ENCODE measurements at regions not wholly inside any gene's neighbourhood (a gene's known extent, or its start where the extent isn't known, plus 50 kb on each side); places are given as distances from the start of the nearest gene placed in this dataset.
"Not testable (repeated sequence)": the region's sequence is repeated elsewhere in the genome, so short reads cannot be mapped to it uniquely, and the experiment has no call there.

DNA sequence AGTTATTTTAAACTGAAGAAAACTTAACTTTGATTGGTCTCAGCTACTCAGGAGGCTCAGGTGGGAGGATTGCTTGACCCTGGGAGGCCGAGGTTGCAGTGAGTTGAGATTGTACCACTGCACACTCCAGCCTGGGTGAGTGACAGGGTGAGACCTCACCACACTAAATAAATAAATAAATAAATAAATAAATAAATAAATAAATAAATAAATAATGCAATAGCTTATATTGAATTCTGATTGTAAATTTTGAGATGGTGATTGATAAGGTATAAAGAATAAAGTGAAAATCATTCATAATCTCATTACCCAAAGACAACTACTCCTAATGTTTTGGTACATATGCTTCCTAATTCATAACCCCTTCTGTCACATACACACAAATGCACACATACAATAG is 58.1 kb downstream of the TUBA3C start:
- no peak for DNase-seq (ENCODE audit: low read depth)

DNA sequence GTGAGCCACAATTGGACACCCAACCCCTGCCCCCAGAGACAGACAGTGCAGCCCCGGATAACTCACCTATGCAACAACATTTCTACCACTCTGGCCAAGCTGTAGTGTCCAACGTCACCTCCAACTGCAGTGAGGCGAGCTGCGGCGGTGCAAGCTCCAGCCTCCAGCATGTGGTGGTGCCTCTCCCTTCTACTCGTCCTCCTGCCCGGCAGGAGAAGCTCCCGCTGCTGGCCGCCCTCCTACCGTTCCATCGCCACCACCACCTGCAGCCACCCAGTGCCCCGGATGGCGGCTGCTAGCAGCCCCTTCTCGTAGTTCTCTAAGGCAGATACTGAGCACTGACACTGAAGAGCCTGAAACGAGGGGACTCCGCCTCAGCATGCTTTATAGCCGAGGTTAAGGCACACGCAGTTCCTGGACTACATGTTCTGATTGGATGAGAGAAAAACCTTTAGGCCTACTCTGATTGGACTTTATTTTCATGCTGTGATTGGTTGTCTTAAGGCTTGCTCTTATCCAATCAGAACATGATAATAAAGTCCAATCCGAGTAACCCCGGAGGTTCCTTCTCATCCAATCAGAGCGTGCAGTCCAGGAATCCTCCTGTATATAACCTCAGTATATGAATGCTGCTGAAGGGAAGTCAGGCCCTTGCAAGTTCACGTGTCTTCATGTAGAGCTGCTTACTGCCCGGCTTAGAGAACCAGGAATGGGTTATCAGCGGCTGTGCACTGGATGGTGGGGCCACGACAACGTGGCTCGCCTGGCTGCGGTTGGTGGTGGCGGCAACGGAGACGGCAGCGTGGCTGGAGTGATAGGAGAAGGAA is 63.5 kb downstream of the TUBA3C start:
- no peak for DNase-seq (ENCODE audit: low read depth)

DNA sequence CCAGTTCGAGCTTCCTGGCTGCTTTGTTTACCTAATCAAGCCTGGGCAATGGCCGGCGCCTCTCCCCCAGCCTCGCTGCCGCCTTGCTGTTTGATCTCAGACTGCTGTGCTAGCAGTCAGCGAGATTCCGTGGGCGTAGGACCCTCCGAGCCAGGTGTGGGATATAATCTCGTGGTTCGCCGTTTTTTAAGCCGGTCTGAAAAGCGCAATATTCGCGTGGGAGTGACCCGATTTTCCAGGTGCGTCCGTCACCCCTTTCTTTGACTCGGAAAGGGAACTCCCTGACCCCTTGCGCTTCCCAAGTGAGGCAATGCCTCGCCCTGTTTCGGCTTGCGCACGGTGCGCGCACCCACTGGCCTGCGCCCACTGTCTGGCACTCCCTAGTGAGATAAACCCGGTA is 72.4 kb downstream of the TUBA3C start:
- not testable (repeated sequence) for DNase-seq (ENCODE audit: low read depth)

- no peak for DNase-seq (ENCODE audit: low read depth)
Observed at GRCh38 chr13:19103140-19103539, 78.5 kb downstream of the TUBA3C start.

DNA sequence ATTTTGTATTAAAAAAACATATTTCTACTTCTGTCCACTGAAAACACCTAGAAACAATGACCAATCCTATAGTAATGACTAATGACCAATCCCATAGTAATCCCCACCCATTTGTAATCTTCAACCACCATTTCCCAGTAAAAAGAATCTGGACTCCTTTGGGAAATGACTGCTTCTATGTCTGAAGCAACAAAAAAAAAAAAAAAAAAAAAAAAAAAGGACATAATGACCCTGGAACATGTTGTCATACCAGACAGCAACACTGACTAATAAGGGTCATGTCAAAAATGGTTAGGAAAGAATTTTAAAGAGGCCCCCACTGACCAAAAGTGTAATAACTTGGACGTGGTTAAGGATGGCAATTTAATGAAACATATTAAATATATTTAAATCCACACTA is 88.3 kb downstream of the TUBA3C start:
- DNase-seq (ENCODE audit: low read depth), result no peak

DNA sequence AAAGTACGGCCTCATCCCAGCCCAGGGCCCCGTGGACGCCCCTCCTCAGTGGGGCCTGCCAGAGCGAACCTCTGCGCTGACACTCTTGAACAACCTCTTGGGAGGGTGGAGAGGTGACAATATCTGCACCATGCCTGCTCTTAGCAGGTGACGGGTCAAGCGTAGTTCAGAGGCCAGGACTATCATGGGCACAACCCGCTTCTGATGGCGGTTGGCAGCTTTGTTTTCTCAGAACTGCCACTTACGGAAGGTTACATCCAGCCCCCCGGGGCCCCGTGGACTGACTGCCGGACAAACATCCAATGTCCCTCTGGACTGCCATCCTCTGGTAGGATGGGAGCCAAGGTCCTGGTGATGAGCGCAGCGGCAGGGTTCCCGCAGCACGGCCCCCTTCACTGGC is 91.1 kb downstream of the TUBA3C start:
- DNase-seq (ENCODE audit: low read depth), result no peak

- no peak for DNase-seq (ENCODE audit: low read depth)
Observed at GRCh38 chr13:19089315-19089714, 92.3 kb downstream of the TUBA3C start.

GRCh38 chr13:19088416-19088815 is 93.2 kb downstream of the TUBA3C start:
- no peak for DNase-seq (ENCODE audit: low read depth)

GRCh38 chr13:19085876-19086275 is 95.7 kb downstream of the TUBA3C start:
- DNase-seq (ENCODE audit: low read depth), result no peak

GRCh38 chr13:19085258-19085657 is 96.4 kb downstream of the TUBA3C start:
- no peak for DNase-seq (ENCODE audit: low read depth)

GRCh38 chr13:19083340-19083739 is 98.3 kb downstream of the TUBA3C start:
- DNase-seq (ENCODE audit: low read depth), result no peak

DNA sequence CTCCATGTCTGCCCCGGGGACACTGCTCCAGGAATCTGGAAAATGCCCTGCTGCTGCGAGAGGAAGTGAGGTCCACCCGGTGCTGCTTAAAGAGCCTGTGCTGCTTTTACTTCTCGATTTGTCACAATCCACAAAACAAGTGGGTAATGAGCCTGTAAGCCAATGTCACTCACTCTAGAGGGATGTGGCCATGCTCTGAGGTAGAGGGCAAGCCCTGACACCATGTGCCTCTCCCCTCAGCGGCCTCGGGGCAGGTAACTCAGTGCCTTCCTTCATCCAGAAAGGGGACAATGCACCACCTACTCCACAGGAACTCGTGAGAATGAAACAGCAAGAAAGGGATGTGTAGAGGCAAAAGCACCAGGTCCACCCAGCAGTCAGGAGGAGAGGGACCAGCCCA is 106.2 kb downstream of the TUBA3C start:
- no peak for DNase-seq (ENCODE audit: low read depth)

DNA sequence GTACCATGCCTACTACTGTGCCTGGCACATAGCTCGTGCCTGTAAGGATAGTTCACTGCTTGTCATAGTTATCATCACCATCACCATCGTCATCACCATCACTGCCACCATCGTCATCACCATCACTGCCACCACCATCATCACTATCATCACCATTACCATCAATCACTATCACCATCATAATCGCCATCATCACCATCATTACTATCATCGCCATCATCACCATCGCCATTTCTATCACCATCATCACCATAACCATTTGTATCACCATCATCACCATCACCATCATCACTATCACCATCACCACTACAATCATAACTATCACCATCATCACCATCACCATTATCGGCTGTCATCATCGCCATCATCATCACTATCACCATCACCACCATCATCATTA is 107.1 kb downstream of the TUBA3C start:
- no peak for DNase-seq (ENCODE audit: low read depth)

DNA sequence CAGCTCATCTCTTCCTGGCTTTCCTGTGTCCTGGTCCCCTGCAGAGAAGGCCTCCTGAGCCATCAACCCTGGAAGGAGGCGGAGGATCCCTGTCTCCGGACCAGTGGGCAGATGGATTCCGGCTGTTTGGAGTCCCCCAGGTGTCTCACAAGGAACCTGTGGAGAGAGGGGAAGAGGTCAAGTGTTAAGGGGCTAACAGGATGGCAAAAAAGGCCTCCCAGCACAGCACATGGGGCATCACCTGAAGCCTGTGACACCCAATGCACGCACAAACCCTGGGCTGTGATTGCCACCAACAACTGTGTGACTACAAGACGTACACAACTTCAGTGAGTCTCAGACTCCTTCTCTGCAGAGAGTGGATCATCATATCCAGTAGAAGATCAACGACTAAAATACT is 107.5 kb downstream of the TUBA3C start:
- not testable (repeated sequence) for DNase-seq (ENCODE audit: low read depth)

DNA sequence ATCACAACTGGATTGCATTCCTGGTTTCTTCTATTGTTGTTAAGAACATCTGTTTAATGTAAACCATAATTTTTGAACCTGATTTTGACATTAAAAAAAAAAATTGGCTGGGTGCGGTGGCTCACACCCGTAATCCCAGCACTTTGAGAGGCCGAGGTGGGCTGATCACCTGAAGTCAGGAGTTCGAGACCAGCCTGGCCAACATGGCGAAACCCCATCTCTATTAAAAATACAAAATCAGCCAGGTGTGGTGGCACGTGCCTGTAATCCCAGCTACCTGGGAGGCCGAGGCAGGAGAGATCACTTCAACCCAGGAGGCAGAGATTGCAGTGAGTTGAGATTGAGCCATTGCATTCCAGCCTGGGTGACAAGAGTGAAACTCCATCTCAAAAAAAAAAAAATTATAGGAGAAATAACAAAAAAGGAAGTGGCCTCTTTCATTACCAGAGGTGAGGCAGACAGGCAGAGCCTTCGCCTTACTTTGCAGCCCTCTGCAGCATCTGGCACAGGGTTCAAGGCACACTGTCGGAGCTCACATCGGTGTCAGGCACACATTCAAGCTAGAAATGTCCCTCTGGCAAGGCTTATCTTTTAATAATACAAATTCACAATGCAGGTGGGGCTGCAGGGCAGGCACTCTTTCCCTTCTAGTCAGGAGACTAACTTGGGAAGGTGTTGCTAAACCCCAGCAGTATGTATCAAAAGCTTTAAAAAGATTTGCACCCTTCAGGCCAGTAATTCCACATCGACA is 108.5 kb downstream of the TUBA3C start:
- DNase-seq (ENCODE audit: low read depth), result not testable (repeated sequence)

DNA sequence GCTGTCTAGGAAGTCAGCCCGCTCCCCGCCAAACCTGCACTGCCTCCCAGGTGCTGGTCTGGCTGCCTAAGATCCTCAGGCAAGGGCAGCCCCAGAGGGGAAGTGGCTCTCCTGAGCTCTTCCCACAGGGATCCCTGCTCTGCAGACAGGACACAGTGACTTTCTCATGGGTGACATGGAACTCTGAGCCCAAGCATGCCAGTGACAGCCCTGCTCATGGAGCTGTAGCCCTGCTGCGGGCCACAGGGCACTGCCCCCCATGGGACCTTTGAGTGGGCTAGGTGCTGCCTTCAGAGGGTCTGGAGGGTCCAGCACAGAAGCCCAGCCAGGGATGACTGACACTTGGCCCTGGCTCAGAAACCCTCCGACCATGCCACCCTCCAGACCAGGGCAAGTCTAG is 109.1 kb downstream of the TUBA3C start:
- DNase-seq (ENCODE audit: low read depth), result no peak

- no peak for DNase-seq (ENCODE audit: low read depth)
Observed at GRCh38 chr13:19071161-19071936, 110.3 kb downstream of the TUBA3C start.

GRCh38 chr13:19070398-19070735 is 111.3 kb downstream of the TUBA3C start:
- DNase-seq (ENCODE audit: low read depth), result no peak

GRCh38 chr13:19069684-19070397 is 111.8 kb downstream of the TUBA3C start:
- DNase-seq (ENCODE audit: low read depth), result no peak

GRCh38 chr13:19068691-19069090 is 112.9 kb downstream of the TUBA3C start:
- DNase-seq (ENCODE audit: low read depth), result no peak

DNA sequence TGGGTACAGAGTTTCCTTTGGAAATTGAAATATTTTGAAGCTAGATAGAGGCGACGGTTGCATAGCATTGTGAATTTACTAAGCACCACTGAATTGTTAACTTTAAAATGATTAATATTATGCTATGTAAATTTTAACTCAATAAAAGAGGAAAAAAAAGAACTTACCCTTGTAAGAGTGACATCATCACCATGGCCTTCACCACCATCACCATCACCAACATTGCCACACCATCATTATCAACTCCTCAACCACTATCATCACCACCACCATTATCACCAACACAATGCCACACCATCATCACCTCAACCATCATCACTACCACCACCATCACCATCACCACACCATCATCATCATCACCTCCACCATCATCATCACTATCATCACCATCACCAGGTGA is 113.9 kb downstream of the TUBA3C start:
- DNase-seq (ENCODE audit: low read depth), result no peak

DNA sequence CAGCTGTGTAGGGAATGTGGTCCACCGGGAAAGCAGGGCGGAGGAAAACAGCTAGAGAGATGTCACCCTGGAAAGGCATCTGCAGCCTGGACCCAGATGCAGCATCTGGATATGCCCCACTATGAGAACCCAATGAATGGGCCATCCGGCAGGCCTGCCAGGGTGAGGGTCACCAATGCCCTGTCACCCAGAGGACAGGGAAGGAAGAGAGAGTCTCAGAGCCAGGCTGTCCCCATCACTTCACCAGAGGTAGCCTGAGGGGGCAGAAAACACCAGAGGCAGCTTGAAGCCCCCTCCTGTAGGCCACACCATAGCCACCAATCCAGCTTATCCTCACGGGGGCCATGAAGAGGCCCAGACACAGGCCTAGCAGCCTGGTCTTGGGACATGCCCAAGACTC is 118.8 kb downstream of the TUBA3C start:
- DNase-seq (ENCODE audit: low read depth), result no peak

Measured in LHCN-M2 (cell line).